NCI-H526 treated with DMSO at 0.1 percent for 48 hours (cell line): ENCODE measurements at regions not wholly inside any gene's neighbourhood (a gene's known extent, or its start where the extent isn't known, plus 50 kb on each side); places are given as distances from the start of the nearest gene placed in this dataset.

ENCODE experiments used
- DNase-seq: peaks from one replicate; lab custom pipeline; 2025; lab: John Stamatoyannopoulos, UW

DNA sequence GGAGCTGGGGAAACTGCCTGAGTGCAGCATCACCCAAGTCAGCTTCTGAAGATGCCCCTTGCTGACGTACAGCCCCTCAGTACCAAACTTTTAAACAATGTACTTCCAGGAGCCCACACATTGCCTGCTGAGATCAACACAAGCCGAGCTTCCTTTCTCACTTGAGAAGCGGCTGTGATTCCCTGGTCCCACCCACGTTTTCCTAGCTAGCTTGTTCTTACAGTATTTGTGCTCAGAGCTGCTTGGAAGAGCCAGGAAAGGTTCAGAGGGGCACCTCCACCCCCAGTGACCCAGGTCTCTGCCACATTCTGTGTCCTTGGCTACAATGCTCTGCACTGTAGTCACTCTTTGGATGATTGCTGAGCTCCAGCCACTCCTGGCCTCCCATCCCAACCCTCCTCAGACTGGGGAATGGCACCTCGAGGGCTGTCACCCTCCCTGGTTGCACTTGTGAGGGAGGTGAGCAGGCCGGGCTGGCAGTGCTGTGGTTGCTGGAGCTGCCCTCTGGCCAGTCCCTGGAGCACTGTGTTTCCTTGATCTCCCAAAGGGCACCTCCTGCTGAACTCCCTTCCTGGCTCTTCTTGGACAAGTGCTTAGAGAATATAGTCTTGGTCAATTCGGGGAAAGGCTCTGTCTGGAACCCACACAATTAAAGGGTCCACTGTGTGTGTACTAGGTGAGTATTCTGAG, 355.1 kb downstream of the AJAP1 start:
- DNase-seq: no peak

DNA sequence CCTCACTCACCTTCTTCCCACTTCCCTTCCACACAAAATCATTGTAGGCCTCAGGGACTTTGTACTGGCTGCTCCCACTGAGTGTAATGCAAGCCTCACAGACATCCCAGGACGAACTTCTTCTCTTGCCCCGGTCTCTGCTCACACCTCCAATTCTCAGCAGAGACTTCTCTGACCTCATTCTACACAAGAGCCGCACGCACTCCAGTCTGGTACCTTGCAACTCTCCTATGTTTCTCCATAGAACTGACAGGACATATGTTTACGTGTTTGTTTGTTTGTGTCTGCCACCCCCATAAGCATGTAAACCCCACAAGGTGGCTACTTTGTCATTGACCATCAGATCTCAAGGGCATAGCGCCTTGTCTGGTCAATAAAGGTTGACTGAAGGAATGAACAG, 350.8 kb downstream of the AJAP1 start:
- DNase-seq: no peak

DNA sequence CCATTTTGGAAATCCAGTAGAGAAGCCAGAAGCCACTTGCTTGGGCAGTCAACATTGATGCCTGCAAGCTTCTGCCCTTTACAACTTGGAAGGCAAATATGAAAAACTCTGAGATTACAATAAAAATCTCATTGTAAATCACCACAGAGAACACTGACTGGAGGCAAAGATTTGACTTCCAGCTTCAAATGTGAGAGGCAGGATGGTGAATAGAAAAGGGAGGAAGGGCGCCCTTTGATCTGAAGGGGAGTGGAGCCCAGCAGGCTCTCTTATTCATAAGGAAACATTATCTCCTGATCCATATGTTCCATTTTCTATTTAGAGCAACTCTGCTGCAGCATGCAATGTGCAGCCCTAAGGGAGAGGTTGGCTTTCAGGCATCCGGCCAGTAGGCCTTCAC, 348.3 kb downstream of the AJAP1 start:
- DNase-seq: no peak

DNA sequence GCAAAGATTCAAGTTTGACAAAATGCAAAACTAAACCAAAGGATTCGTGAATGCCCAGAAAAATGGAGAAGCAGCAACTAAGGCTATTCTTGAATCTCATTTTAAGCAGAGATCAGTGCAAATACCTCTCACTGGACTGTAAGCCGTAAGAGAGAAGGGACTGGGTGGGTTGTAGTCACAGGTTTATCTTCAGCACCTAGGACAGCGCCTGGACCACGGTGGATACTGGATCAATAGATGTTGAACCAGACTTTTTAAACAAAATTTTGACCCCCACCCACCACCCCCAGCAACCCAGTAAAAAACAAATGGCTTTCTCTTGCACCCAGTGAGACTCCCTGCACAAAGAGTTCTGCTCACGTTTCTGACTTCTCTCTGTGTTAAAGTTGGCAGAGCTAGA, 347.1 kb downstream of the AJAP1 start:
- DNase-seq: no peak

DNA sequence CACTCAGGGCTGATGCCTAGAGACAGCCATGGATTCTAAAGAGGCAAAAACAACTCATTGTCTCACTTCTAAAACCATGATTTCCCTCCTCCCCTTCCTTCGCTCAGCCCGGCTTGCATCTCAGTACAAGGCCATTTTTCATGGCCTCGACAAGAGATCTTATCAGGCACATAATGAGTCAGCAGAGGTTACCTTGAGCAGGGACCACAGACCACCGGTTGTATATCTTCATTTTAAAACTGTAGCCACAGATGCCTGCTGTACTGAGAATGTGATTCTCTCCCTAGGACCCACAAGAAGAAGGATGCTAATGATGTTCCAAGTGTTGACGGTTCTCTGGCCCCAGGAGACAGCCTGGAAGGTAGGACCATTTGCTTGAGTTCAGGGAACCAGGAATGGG, 331.9 kb downstream of the AJAP1 start:
- DNase-seq: no peak

DNA sequence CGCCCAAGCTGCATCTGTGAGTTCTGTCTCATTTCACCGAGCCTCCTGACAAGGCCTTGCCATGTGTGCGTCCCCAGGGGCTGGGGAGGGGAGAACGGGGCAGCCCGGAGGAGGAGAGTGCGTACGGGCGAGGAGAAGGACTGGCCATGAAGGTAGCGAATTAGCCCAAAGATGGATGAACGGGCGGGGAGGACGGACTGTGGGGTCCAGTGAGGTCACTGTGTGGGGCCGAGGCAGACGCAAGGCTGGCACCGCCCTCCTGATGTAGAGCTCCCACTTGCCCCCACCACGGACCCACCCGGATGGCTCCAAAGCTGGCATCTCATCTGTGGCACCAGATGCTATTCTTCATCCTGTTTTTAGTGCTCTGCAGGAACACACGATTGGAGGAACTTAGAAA, 330.4 kb downstream of the AJAP1 start:
- DNase-seq: no peak

DNA sequence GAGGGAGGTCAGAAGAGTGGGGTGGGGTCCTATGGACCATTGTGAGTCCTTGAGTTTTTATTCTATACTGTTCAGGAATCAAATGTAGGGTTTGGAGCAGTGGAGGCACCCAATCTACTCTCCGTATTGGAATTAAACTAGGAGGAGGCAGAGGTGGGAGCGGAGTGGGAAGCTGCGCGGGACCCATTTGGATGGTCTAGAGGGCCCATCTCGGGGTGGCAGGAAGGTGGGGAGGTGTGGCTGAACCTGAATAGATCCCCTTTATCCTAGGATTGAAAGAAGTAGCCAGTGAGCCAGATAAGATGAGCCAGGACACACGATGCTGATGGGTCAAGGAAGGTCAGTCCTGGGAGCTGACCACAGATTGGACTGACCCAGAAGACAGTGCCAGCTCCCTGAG, 325.8 kb downstream of the AJAP1 start:
- no peak for DNase-seq

DNA sequence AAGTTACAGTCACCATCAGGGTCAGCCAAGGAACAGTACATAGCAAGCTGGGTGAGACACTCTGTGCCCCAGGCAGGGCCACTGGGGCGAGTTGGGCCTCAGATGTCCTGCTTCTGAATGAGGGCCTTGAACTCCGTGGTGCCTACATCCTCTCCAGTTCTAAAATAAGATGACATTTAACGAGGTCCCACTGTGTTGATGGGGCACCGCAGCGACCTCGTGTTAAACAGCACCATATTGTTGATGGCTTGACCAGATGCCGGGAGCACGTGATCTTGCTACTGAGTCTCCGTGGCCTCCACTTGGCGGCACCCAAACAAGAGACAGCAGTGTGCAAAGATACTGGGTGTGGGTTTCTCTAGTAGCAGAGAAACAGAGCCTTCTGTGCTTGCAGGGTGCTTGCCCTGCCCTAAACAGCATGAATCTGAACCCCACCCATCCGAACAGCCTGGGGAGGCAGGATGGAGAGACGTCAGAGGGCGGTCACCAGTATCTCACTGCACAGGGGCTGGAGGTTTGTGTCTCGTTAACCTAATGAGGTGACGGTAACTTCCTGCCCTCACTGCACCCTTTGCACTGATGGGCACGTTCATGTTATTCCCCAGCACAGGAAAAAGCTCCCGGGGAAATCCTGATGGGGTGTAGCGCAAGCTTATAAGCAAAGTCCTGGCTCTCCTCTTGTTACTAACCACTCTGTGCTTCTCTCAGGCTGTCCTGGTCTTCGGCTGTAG, 324.4 kb downstream of the AJAP1 start:
- DNase-seq: no peak

DNA sequence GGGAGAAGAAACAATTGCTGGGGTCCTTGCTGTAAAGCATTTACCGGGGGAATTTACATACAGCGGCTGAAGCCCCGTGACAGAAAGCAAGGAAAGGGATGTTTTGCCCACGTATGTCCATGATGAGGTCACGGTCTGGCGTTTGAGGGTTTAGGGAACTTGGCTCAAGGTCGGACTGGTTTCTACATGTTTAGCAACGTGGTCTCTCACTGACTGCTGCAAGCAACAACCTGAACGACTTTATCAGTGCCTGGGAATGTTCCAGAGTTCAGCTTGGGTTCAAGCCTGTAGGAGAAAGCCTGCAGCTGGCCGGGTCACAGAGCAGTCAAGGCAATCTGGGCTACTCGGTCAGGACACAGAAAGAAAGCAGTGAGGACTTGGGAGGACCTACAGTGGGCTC, 323.3 kb downstream of the AJAP1 start:
- no peak for DNase-seq

DNA sequence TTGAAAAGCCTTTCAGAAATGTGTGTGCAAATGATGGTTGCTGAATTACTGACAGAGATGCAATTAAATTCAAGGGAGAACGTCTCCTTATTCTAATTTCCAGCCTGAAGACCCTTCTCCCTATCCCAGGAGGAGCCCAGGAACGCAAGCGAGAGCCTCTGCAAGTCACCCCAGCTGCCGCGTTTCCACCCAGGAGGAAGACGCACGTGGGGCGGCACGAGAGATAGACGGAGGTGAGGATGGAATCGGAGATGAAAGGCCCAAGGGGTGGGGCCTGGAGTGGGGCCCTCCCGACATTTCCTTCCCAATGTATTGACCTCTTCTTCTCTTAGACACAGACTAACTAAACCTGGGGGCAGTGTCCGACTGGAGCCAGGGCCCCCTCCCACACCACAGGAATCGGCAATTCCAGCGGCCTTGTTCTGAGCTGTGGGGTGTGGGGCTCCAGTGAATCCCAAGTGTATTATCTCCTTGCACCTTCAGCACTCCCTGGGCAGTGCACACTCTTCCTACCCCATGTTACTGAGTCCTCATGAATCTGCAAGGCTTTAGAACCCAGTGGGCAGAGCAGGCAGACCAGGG, 322.5 kb downstream of the AJAP1 start:
- no peak for DNase-seq

DNA sequence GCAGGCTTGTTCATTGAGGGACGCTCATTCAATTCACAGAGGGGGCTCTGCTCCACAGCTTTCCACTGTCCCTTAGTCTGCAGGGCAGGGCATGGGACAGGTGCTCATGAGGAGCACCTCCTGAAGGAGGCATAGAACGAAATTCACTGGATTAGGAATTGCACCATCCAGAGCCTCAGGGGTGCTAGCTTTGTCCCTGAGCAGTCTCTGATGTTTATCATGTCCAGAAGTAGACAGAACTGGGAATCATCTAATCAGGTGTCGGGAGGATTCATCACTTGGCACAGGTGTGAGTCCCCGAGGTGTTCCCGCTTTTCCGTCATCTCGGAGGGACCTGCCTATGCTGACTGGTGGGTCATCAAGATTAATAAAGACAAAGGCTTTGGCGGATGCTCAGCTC, 321.4 kb downstream of the AJAP1 start:
- no peak for DNase-seq

DNA sequence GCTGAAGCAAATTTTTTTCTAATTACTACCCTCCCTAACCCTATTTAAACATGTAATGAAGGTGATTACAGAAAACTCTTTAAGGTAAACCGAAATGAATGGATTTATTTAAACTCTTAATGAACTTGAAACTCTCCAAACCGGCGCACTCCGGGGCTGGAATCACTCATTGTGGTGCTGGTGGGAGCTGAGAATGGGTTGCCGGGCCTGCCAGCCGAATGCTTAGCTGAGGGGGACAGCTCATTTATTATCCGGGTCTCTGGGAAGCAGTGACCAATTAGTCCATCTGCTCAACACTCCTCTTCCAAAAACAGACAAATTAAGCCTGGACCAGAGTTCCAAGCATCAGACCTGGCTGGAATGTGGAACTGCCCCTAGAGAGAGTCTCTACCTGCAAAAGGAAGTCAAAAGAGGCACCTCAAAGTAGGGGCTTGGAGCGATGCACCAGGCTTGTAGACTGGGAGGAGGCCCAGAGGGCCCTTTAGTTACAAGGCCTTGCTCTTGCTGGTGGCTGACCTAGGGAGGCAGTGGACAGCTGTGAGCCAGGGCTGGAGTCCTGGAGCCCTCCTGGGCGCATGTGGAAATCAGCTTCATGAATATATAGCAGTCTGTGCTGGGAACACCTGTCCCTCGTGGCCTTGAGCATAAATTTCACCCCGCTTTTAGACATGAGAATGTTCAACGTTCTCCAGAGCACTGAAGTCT, 320.7 kb downstream of the AJAP1 start:
- DNase-seq: no peak

DNA sequence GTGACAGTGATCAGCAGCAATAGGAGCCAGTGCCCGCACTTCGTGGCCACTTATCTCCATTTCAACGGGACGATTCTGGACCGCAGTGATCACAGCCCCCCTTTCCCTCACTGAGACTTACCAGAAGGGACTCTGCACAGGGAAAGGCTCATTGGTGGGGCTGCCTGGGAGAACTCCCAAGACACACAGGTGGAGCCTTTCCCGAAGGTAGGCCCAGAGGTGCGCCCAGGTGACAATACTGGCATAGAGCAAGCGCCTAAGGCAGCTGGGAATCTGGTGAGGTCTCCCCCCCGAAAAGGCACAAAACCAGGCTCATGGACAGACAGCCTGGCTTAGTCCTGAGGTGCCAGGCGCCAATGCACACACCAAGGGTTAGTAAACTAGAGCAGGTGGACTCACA, 318.9 kb downstream of the AJAP1 start:
- DNase-seq: no peak

DNA sequence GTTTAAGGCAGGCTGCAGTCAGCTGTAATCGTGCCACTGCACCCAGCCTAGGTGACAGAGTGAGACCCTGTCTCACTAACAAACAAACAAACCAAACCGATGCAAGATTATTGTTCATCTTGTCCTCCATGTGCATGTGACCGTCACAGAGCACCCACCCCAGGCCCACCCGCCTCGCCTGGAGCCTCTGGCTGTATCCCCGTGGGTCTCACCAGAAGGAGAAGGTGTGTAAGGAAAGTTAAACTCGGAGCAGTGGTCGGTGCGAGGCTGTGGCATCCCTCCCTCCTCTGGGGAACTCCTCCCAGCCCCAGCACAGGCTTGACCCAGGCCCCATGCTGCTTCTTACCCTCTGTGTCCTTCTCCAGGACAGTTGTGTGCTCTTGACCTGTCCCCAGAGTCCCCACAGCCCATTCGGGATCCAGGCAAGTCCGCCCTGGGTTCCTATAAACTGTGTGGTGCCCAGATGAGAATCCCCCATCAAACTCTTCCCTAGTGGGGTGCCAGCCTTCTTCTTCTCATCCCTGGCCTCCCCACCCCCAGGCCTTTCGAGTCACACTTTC, 318.4 kb downstream of the AJAP1 start:
- no peak for DNase-seq

DNA sequence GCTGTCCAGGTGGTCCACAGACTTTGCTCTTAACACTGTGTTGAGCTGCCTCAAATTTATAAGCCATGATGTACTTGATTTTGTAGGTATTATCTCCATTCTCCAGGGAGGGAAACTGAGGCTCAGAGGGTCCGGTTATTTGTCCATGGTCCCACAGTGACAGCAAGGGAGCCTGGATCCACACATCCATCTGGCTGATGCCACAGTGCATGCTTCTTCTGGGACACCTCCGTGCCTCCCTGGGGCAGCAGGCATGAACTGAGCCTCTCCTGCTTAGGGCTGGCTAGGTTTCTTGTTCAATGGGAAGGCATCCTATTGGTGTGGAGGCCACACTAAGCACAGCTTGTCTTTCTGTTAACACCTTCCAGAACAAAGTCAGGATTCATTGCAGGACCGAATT, 317.3 kb downstream of the AJAP1 start:
- DNase-seq: no peak

DNA sequence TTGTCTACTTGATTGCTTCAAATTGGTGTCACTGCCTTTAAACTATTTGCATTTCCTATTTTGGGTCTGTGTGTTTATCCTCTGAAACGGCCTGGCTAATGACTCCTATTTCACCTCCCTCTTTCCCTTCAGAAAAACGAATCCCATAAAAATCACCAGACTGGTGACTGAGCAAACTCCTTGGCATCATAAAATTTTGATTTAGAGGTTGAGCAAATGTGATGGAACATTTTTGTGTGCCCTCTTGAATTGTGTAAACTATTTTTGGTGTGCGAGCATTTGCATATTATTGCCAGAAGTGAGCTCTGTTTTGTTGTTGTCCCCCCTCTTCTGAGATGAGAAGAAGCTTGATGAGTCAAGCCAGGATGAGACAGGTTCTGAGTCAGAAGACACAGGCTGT, 316.1 kb downstream of the AJAP1 start:
- no peak for DNase-seq

DNA sequence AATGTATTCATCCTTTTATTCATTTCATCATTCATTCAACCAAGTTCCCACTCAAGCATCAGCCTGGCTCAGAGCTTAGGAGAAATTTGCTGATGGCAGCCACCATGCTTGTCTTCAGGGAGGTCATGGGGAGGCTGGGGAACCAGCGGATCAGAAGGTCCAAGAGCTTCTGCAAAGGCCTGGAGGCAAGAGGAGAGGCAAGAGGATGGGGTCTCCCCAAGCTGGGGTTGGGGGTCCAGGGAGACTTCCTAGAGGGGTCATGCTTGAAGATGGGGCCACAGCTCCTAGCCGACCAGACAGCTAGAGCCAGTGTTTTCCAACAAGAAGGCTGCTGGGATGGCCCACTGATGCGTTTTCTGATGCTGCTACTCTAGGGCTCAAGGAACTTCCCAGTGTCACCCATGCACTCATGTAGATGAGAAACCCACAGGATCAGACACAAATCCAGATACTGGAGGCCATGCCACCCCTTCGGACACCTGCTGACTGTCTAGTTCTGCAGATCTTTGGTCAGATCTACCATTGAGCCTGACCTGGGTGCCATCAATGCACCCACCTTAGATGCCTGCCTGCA, 315.2 kb downstream of the AJAP1 start:
- no peak for DNase-seq

DNA sequence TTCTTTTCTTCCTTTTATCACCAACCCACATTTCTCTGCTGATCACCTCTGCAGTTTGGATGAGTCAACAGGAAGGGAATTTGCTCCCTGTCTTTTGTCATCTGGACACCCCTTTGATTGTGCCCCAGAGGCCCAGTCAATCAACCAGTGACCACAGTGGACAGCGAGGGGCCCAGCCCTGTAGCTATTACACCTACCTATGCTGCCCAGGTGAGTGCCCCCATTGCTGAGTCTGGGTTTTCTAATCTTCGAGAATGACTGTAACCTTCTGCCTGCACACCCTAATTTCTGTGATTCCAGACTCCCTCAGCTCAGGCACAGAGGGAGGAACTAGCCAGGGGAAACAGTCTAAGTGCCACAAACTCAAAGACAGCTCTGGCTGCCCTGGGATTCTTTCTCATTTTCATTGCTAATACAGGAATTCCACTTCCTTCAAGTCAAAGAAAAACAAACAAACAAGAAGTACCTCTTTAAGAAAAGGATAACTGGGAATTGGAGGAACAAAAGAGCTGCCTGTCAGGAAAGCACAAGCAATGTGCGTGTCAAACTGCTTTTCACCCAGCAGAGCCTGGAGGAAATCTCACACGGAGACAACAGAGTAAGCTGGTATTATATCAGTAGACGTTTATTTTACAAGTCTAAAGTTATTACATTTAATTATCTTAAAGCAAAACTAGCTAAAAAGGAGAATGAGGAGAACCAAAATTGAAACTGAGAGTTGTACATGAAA, 311.1 kb downstream of the AJAP1 start:
- no peak for DNase-seq

DNA sequence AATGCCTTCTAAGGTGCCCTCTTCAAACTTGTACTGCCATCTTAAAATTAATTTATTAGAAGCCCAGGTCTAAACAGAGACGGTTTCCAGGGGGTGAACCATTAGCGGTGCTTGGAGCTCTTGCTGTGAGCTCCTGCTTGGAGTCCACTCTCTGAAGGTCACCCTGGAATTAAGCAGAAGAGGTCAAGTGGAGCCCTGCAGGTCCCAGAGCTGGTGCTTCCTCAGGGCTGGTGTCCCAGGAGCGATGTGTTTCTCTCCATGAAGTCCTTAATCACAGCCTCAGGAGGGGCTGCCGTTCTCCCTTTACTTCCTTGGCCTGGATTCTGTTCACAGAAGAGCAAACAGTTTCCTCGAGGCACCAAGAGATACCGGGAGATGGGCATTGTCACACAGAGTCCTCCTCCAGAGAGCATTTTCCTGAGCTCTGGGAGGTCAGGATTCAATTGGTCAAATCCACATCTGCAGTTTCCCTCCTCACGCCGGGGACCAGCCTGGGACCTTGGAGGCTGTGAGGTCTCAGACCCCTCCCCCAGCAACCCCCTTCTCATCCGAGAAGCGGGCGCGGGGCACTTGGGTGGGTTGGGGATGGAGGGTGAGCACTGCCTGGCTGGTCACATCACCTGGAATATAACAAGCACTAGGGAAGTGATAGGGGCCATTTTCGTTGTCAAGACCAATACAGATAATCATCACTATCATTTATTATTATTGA, 310.4 kb downstream of the AJAP1 start:
- DNase-seq: no peak

DNA sequence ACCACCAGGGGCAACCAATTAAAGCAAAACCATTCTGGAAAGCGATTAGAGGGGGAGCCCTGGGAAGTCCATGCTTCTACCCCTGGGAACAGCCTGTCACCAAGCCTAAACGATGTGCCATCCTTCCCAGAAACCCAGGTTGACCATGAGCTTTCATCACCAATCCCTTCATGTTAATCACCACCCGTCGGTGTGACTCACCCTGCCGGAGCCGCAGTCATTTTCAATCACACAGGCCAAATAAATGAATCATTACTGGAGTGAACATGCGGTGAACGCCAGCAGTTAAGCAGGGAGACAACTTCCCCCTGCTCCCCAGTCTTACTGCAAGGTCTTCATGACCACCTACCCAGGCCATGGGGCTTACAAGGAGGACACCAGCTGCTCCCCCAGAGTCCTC, 308.8 kb downstream of the AJAP1 start:
- no peak for DNase-seq

DNA sequence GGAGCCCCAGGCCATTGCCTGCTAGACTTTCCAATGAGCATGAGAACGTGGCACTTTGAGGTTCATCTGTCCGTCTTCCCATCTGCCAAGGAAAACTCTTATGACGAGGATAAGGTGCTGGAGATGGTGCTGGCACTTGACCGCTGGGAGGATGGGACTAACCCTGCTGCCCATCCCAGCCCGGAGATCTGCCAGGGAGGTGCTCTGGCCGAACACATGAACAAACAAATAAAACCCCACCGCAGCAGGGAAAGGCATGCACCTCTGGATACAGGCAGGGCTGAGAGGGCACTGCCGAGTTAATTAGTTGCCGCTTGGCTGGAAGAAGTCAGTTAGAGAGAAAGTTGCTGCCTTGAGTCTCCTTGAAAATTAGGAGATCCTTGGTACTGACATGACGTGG, 308.4 kb downstream of the AJAP1 start:
- no peak for DNase-seq
